NT2/D1 (cell line): ENCODE measurements at regions not wholly inside any gene's neighbourhood (a gene's known extent, or its start where the extent isn't known, plus 50 kb on each side); places are given as distances from the start of the nearest gene placed in this dataset.

Experiments
- DNase-seq: peaks from one replicate; pipeline ENCODE4 v3.0.0-alpha.2; 2011; ENCODE audit warnings: low read depth, low spot score
- H3K27me3 ChIP-seq: 2 replicates; pipeline ENCODE4 v1.6.0; 2011; ENCODE audit warnings: mild to moderate bottlenecking; ENCODE audit not compliant: insufficient read length, insufficient read depth
- H3K36me3 ChIP-seq: 2 replicates; pipeline ENCODE4 v1.6.1; 2011; ENCODE audit warnings: mild to moderate bottlenecking, low read length, mixed read lengths; ENCODE audit not compliant: insufficient read depth, insufficient read length
- H3K4me1 ChIP-seq: 2 replicates; pipeline ENCODE4 v1.5.1; 2011; ENCODE audit not compliant: insufficient read depth, insufficient read length
- H3K4me3 ChIP-seq: 2 replicates; pipeline ENCODE4 v1.5.1; 2011; ENCODE audit warnings: low read depth; ENCODE audit not compliant: insufficient read length
- H3K9ac ChIP-seq: 2 replicates; pipeline ENCODE4 v1.6.0; 2011; ENCODE audit warnings: low read depth; ENCODE audit not compliant: insufficient read length
- H3K9me3 ChIP-seq: 2 replicates; pipeline ENCODE4 v1.5.1; 2011; ENCODE audit warnings: mild to moderate bottlenecking, low read length; ENCODE audit not compliant: insufficient read depth
- SUZ12 ChIP-seq: IDR thresholded peaks from 2 replicates; pipeline ENCODE4 v1.6.1; 2011; ENCODE audit not compliant: insufficient read length, insufficient read depth; ENCODE audit errors: extremely low read depth
- YY1 ChIP-seq: IDR thresholded peaks from 2 replicates; pipeline ENCODE4 v1.6.1; 2011; ENCODE audit not compliant: insufficient read length, insufficient read depth
- ZNF274 ChIP-seq: IDR thresholded peaks from 2 replicates; pipeline ENCODE4 v1.6.1; 2011; ENCODE audit warnings: mild to moderate bottlenecking, low read depth, low read length

- no peak overlapping the region for H3K9ac ChIP-seq
- H3K36me3 ChIP-seq, result no peaks in the 10 kb centered on the region
- H3K9me3 ChIP-seq, result 0 out of 2 replicates have a peak, but pooled peaks cover 3% of the 10 kb centered on the region
- H3K4me1 ChIP-seq, result no peaks in the 10 kb centered on the region
- no peak for TF ChIP-seq ZNF274
- no peak for TF ChIP-seq SUZ12
- no peak for TF ChIP-seq YY1
- H3K27me3 ChIP-seq, result no peaks in the 10 kb centered on the region
- no peak overlapping the region for H3K4me3 ChIP-seq
- DNase-seq, result no peak
Observed at GRCh38 chr20:16175322-16175961, 397.8 kb downstream of the KIF16B start.

- H3K9ac ChIP-seq, result no peak overlapping the region
- TF ChIP-seq ZNF274 (no peak), SUZ12 (no peak), YY1 (no peak)
- no peak for DNase-seq
- H3K36me3 ChIP-seq, result no peaks in the 10 kb centered on the region
- H3K27me3 ChIP-seq, result no peaks in the 10 kb centered on the region
- H3K9me3 ChIP-seq, result 0 out of 2 replicates have a peak, but pooled peaks cover 3% of the 10 kb centered on the region
- H3K4me1 ChIP-seq, result no peaks in the 10 kb centered on the region
- no peak overlapping the region for H3K4me3 ChIP-seq
Observed at GRCh38 chr20:16174311-16174710, 398.9 kb downstream of the KIF16B start.

- Histone ChIP-seq H3K9ac (no peak overlapping the region), H3K4me3 (no peak overlapping the region), H3K27me3 (no peaks in the 10 kb centered on the region), H3K9me3 (0 out of 2 replicates have a peak, but pooled peaks cover 3% of the 10 kb centered on the region), H3K36me3 (no peaks in the 10 kb centered on the region), H3K4me1 (no peaks in the 10 kb centered on the region)
- DNase-seq, result no peak
- no peak for TF ChIP-seq ZNF274
- TF ChIP-seq SUZ12, result no peak
- no peak for TF ChIP-seq YY1
Observed at GRCh38 chr20:16173044-16173443, 400.2 kb downstream of the KIF16B start.

- Histone ChIP-seq H3K36me3 (no peaks in the 10 kb centered on the region), H3K4me1 (no peaks in the 10 kb centered on the region), H3K27me3 (no peaks in the 10 kb centered on the region), H3K9ac (no peak overlapping the region), H3K9me3 (0 out of 2 replicates have a peak, but pooled peaks cover 3% of the 10 kb centered on the region), H3K4me3 (no peak overlapping the region)
- no peak for DNase-seq
- TF ChIP-seq YY1, result no peak
- no peak for TF ChIP-seq ZNF274
- no peak for TF ChIP-seq SUZ12
Observed at GRCh38 chr20:16171180-16171579, 402.1 kb downstream of the KIF16B start.

GRCh38 chr20:16170406-16170971 lies 402.8 kb downstream of the KIF16B start:
- H3K4me1 ChIP-seq, result no peaks in the 10 kb centered on the region
- no peak overlapping the region for H3K4me3 ChIP-seq
- 0 out of 2 replicates have a peak, but pooled peaks cover 3% of the 10 kb centered on the region for H3K9me3 ChIP-seq
- no peak for DNase-seq
- H3K9ac ChIP-seq, result no peak overlapping the region
- H3K36me3 ChIP-seq, result no peaks in the 10 kb centered on the region
- no peaks in the 10 kb centered on the region for H3K27me3 ChIP-seq
- no peak for TF ChIP-seq ZNF274
- no peak for TF ChIP-seq YY1
- no peak for TF ChIP-seq SUZ12

GRCh38 chr20:16167423-16168130 lies 405.7 kb downstream of the KIF16B start:
- no peak for DNase-seq
- no peak for TF ChIP-seq ZNF274
- TF ChIP-seq SUZ12, result no peak
- no peak for TF ChIP-seq YY1
- H3K27me3 ChIP-seq, result no peaks in the 10 kb centered on the region
- H3K9ac ChIP-seq, result no peak overlapping the region
- H3K4me3 ChIP-seq, result no peak overlapping the region
- H3K4me1 ChIP-seq, result no peaks in the 10 kb centered on the region
- 0 out of 2 replicates have a peak, but pooled peaks cover 3% of the 10 kb centered on the region for H3K9me3 ChIP-seq
- no peaks in the 10 kb centered on the region for H3K36me3 ChIP-seq

GRCh38 chr20:16166737-16167136 lies 406.5 kb downstream of the KIF16B start:
- Histone ChIP-seq H3K4me1 (no peaks in the 10 kb centered on the region), H3K4me3 (no peak overlapping the region), H3K36me3 (no peaks in the 10 kb centered on the region), H3K9ac (no peak overlapping the region), H3K27me3 (no peaks in the 10 kb centered on the region), H3K9me3 (0 out of 2 replicates have a peak, but pooled peaks cover 3% of the 10 kb centered on the region)
- DNase-seq, result no peak
- no peak for TF ChIP-seq ZNF274
- no peak for TF ChIP-seq SUZ12
- no peak for TF ChIP-seq YY1
